ENCODE measurements at regions not wholly inside any gene's neighbourhood (a gene's known extent, or its start where the extent isn't known, plus 50 kb on each side); places are given as distances from the start of the nearest gene placed in this dataset.

GRCh38 chr13:104099750-104100149, 1033.5 kb upstream of the SLC10A2 start:
- no peak overlapping the region for H3K4me3 ChIP-seq
- H3K27ac ChIP-seq = no peak overlapping the region
- H3K27me3 ChIP-seq = no peaks in the 10 kb centered on the region
- no peaks in the 10 kb centered on the region for H3K36me3 ChIP-seq
- no peak for DNase-seq (ENCODE audit: extremely low spot score in 2 of 2)
- no peak for TF ChIP-seq POLR2AphosphoS5 (IDR thresholded peaks at IDR 0.05; ENCODE audit: insufficient read depth in 1 of 2, low read depth in 1 of 2)
- no peak for TF ChIP-seq CTCF (IDR thresholded peaks at IDR 0.05)
- no peak for TF ChIP-seq POLR2A (IDR thresholded peaks at IDR 0.05)
- intact Hi-C loops (cut with DNase I) = no loop called here
- H3K9me3 ChIP-seq = no peaks in the 10 kb centered on the region
- peaks cover 4% of the 10 kb centered on the region for H3K4me1 ChIP-seq

GRCh38 chr13:104098421-104098820, 1032.2 kb upstream of the SLC10A2 start:
- intact Hi-C loops (cut with DNase I) = no loop called here
- H3K4me3 ChIP-seq = no peak overlapping the region
- DNase-seq (ENCODE audit: extremely low spot score in 2 of 2) = no peak
- H3K36me3 ChIP-seq = no peaks in the 10 kb centered on the region
- TF ChIP-seq POLR2A (IDR thresholded peaks at IDR 0.05) (no peak), CTCF (IDR thresholded peaks at IDR 0.05) (no peak), POLR2AphosphoS5 (IDR thresholded peaks at IDR 0.05; ENCODE audit: insufficient read depth in 1 of 2, low read depth in 1 of 2) (no peak)
- no peaks in the 10 kb centered on the region for H3K4me1 ChIP-seq
- H3K9me3 ChIP-seq = no peaks in the 10 kb centered on the region
- no peaks in the 10 kb centered on the region for H3K27me3 ChIP-seq
- no peak overlapping the region for H3K27ac ChIP-seq

- H3K27ac ChIP-seq = no peak overlapping the region
- no peak for DNase-seq (ENCODE audit: extremely low spot score in 2 of 2)
- intact Hi-C loops (cut with DNase I) = no loop called here
- H3K9me3 ChIP-seq = no peaks in the 10 kb centered on the region
- no peaks in the 10 kb centered on the region for H3K27me3 ChIP-seq
- H3K4me1 ChIP-seq = no peaks in the 10 kb centered on the region
- no peak overlapping the region for H3K4me3 ChIP-seq
- no peaks in the 10 kb centered on the region for H3K36me3 ChIP-seq
- TF ChIP-seq POLR2AphosphoS5 (IDR thresholded peaks at IDR 0.05; ENCODE audit: insufficient read depth in 1 of 2, low read depth in 1 of 2) (no peak), POLR2A (IDR thresholded peaks at IDR 0.05) (no peak)
Measured at GRCh38 chr13:104086759-104087158, 1020.5 kb upstream of the SLC10A2 start.

- Histone ChIP-seq H3K27me3 (no peaks in the 10 kb centered on the region), H3K9me3 (no peaks in the 10 kb centered on the region), H3K4me1 (no peaks in the 10 kb centered on the region), H3K27ac (no peak overlapping the region), H3K4me3 (no peak overlapping the region), H3K36me3 (no peaks in the 10 kb centered on the region)
- DNase-seq (ENCODE audit: extremely low spot score in 2 of 2) = no peak
- TF ChIP-seq POLR2AphosphoS5 (IDR thresholded peaks at IDR 0.05; ENCODE audit: insufficient read depth in 1 of 2, low read depth in 1 of 2) = no peak
- no peak for TF ChIP-seq CTCF (IDR thresholded peaks at IDR 0.05)
- no peak for TF ChIP-seq POLR2A (IDR thresholded peaks at IDR 0.05)
- intact Hi-C loops (cut with DNase I) = no loop called here
Measured at GRCh38 chr13:104086210-104086609, 1020.0 kb upstream of the SLC10A2 start.

- no peaks in the 10 kb centered on the region for H3K9me3 ChIP-seq
Measured at GRCh38 chr13:104085611-104086010, 1019.4 kb upstream of the SLC10A2 start.

More at GRCh38 chr13:104085611-104086010, 1019.4 kb upstream of the SLC10A2 start:
- intact Hi-C loops (cut with DNase I) = no loop called here
- H3K4me1 ChIP-seq = no peaks in the 10 kb centered on the region
- no peak for DNase-seq (ENCODE audit: extremely low spot score in 2 of 2)
- H3K27me3 ChIP-seq = no peaks in the 10 kb centered on the region
- TF ChIP-seq POLR2A (IDR thresholded peaks at IDR 0.05) (no peak), POLR2AphosphoS5 (IDR thresholded peaks at IDR 0.05; ENCODE audit: insufficient read depth in 1 of 2, low read depth in 1 of 2) (no peak), CTCF (IDR thresholded peaks at IDR 0.05) (no peak)
- H3K27ac ChIP-seq = no peak overlapping the region
- H3K4me3 ChIP-seq = no peak overlapping the region
- no peaks in the 10 kb centered on the region for H3K36me3 ChIP-seq

All from vagina (tissue), 2 donors.